CD14-positive monocyte (primary cell): ENCODE measurements at regions not wholly inside any gene's neighbourhood (a gene's known extent, or its start where the extent isn't known, plus 50 kb on each side); places are given as distances from the start of the nearest gene placed in this dataset.

Source experiments
- DNase-seq, 3 donors: peaks; one replicate each; pipeline ENCODE4 v3.0.0-alpha.2; 2011 to 2022
- H2AFZ ChIP-seq: 2 replicates; pipeline ENCODE4 v1.6.0; 2012; ENCODE audit warnings: mild to moderate bottlenecking, low read depth, low read length, inconsistent platforms; ENCODE audit not compliant: insufficient read depth, poor library complexity, severe bottlenecking
- H3K27ac ChIP-seq, 2 donors: 1 replicate in 1 of 2; 2 replicates in 1 of 2; pipeline ENCODE4 v1.5.1; 2012 to 2013; ENCODE audit warnings: low read length in 2 of 2, control low read depth in 1 of 2, inconsistent platforms in 1 of 2, low read depth in 1 of 2, mild to moderate bottlenecking in 1 of 2
- H3K27me3 ChIP-seq, 2 donors: one replicate each; pipeline versions ENCODE4 v1.6.0 to v1.6.1; 2011 to 2013; ENCODE audit warnings: low read length in 2 of 2; ENCODE audit not compliant: control insufficient read depth in 2 of 2, insufficient read depth in 2 of 2
- H3K36me3 ChIP-seq, 2 donors: replicated peaks in 1 of 2; 1 replicate in 1 of 2; 2 replicates in 1 of 2; pipeline versions ENCODE4 v1.5.1 to v1.6.1; 2012 to 2013; ENCODE audit warnings: low read length in 2 of 2, control low read depth in 1 of 2, inconsistent platforms in 1 of 2, mild to moderate bottlenecking in 1 of 2; ENCODE audit not compliant: insufficient read depth in 2 of 2, control insufficient read depth in 1 of 2
- H3K4me1 ChIP-seq, 2 donors: 1 replicate in 1 of 2; 2 replicates in 1 of 2; pipeline versions ENCODE4 v1.5.1 to v1.6.1; 2012 to 2013; ENCODE audit warnings: low read length in 2 of 2, control low read depth in 1 of 2, inconsistent platforms in 1 of 2, mild to moderate bottlenecking in 1 of 2, moderate library complexity in 1 of 2; ENCODE audit not compliant: insufficient read depth in 2 of 2, control insufficient read depth in 1 of 2
- H3K4me2 ChIP-seq: replicated peaks from 2 replicates; pipeline ENCODE3; 2012; ENCODE audit warnings: low read length, moderate library complexity, mild to moderate bottlenecking; ENCODE audit not compliant: poor library complexity, severe bottlenecking; ENCODE audit errors: extremely low read depth
- H3K4me3 ChIP-seq, 3 experiments: fragments of 200-600 bp in 1 of 3; sonication (generic) in 1 of 3; replicated peaks in 1 of 3; 1 replicate in 2 of 3; 2 replicates in 1 of 3; pipeline ENCODE4 v1.5.1; 2011 to 2013; ENCODE audit warnings: low read length in 3 of 3, mild to moderate bottlenecking in 3 of 3, control low read depth in 2 of 3, low read depth in 2 of 3, inconsistent platforms in 1 of 3, moderate library complexity in 1 of 3
- H3K79me2 ChIP-seq: 2 replicates; pipeline ENCODE4 v1.6.0; 2012; ENCODE audit warnings: mild to moderate bottlenecking, control low read depth, inconsistent platforms, low read length, moderate library complexity; ENCODE audit not compliant: insufficient read depth
- H3K9ac ChIP-seq: 2 replicates; pipeline ENCODE4 v1.6.0; 2017; ENCODE audit warnings: low read length, mild to moderate bottlenecking; ENCODE audit not compliant: insufficient read depth, poor library complexity, severe bottlenecking
- H3K9me3 ChIP-seq, 2 donors: replicated peaks in 1 of 2; 1 replicate in 1 of 2; 2 replicates in 1 of 2; pipeline versions ENCODE4 v1.5.1 to v1.6.1; 2012 to 2013; ENCODE audit warnings: low read length in 2 of 2, control low read depth in 1 of 2; ENCODE audit not compliant: control insufficient read depth in 1 of 2, insufficient read depth in 1 of 2
- H4K20me1 ChIP-seq: 2 replicates; pipeline ENCODE4 v1.6.0; 2012; ENCODE audit warnings: mild to moderate bottlenecking, low read length, control low read depth, moderate library complexity; ENCODE audit not compliant: insufficient read depth
- H3K27ac Mint-ChIP-seq, 7 donors: one replicate each; pipeline ENCODE4 v1.8.0; 2020; ENCODE audit warnings: mild to moderate bottlenecking in 7 of 7, mixed read lengths in 7 of 7, moderate library complexity in 6 of 7, inconsistent platforms in 2 of 7
- H3K27me3 Mint-ChIP-seq, 3 donors: one replicate each; pipeline ENCODE4 v1.8.0; 2021 to 2022; ENCODE audit warnings: low read depth in 3 of 3, mild to moderate bottlenecking in 3 of 3, mixed read lengths in 3 of 3, moderate library complexity in 3 of 3, inconsistent platforms in 1 of 3
- H3K36me3 Mint-ChIP-seq, 2 donors: one replicate each; pipeline ENCODE4 v1.8.0; 2020; ENCODE audit warnings: mixed read lengths in 2 of 2, inconsistent platforms in 1 of 2, mild to moderate bottlenecking in 1 of 2
- H3K4me1 Mint-ChIP-seq: one replicate; pipeline ENCODE4 v1.8.0; 2020; ENCODE audit warnings: mild to moderate bottlenecking, mixed read lengths
- H3K4me3 Mint-ChIP-seq, 2 donors: one replicate each; pipeline ENCODE4 v1.8.0; 2020; ENCODE audit warnings: mild to moderate bottlenecking in 2 of 2, mixed read lengths in 2 of 2, moderate library complexity in 1 of 2
- H3K9me3 Mint-ChIP-seq, 7 donors: one replicate each; pipeline ENCODE4 v1.8.0; 2020 to 2022; ENCODE audit warnings: mixed read lengths in 7 of 7, mild to moderate bottlenecking in 6 of 7, moderate library complexity in 6 of 7, inconsistent platforms in 2 of 7
- CTCF ChIP-seq: fragments of 200-600 bp; IDR thresholded peaks from one replicate; pipeline ENCODE4 v1.8.0; 2022; ENCODE audit warnings: antibody characterized with exemption, mild to moderate bottlenecking
- WGBS: methylation state at CpG from one replicate; pipeline ENCODE4 v1.1.5; 2013; ENCODE audit warnings: missing lambda C conversion rate; ENCODE audit not compliant: insufficient coverage; 5-methylcytosine and 5-hydroxymethylcytosine counted together
- intact Hi-C, 2 donors: fragments of 100-400 bp; cut with micrococcal nuclease; formaldehyde crosslinking; loops; one replicate each; pipeline versions ENCODE4 v1.15.0 to v1.15.1; 2023

- Histone ChIP-seq H2AFZ (no peak overlapping the region), H3K9me3 (peaks cover 0 to 5% of the 10 kb centered on the region in 2 donors), H3K27ac (no peak overlapping the region), H4K20me1 (no peaks in the 10 kb centered on the region), H3K27me3 (no peaks in the 10 kb centered on the region), H3K4me1 (no peaks in the 10 kb centered on the region), H3K79me2 (no peaks in the 10 kb centered on the region), H3K36me3 (no peaks in the 10 kb centered on the region), H3K4me2 (no peak overlapping the region), H3K4me3 (no peak overlapping the region), H3K9ac (no peak overlapping the region)
- no peak for DNase-seq
- WGBS = no CpG with 5 or more reads among the region's 3 CpGs
- TF ChIP-seq CTCF = no peak
- H3K4me1 Mint-ChIP-seq = no peaks in the 10 kb centered on the region
- H3K27me3 Mint-ChIP-seq = peaks cover 0 to 3% (median 0%) of the 10 kb centered on the region in 3 donors
- peaks cover 0 to 4% (median 2%) of the 10 kb centered on the region in 7 donors for H3K9me3 Mint-ChIP-seq
- no peak overlapping the region for H3K27ac Mint-ChIP-seq
- H3K4me3 Mint-ChIP-seq = no peak overlapping the region
- no peaks in the 10 kb centered on the region for H3K36me3 Mint-ChIP-seq
- intact Hi-C loops = no loop called here
Measured at GRCh38 chr5:125137535-125137934, 391.1 kb upstream of the ZNF608 start.

- Histone ChIP-seq H3K9ac (no peak overlapping the region), H3K36me3 (no peaks in the 10 kb centered on the region), H3K4me2 (no peak overlapping the region), H3K4me3 (no peak overlapping the region), H3K27ac (no peak overlapping the region), H3K9me3 (peaks cover 0 to 5% of the 10 kb centered on the region in 2 donors), H4K20me1 (no peaks in the 10 kb centered on the region), H3K27me3 (no peaks in the 10 kb centered on the region), H2AFZ (no peak overlapping the region), H3K4me1 (no peaks in the 10 kb centered on the region), H3K79me2 (no peaks in the 10 kb centered on the region)
- H3K27me3 Mint-ChIP-seq = peaks cover 0 to 3% (median 0%) of the 10 kb centered on the region in 3 donors
- no peak for TF ChIP-seq CTCF
- no peak overlapping the region for H3K27ac Mint-ChIP-seq
- intact Hi-C loops = no loop called here
- WGBS = no CpG with 5 or more reads among the region's 1 CpG
- no peak overlapping the region for H3K4me3 Mint-ChIP-seq
- H3K9me3 Mint-ChIP-seq = peaks cover 0 to 4% (median 2%) of the 10 kb centered on the region in 7 donors
- DNase-seq = no peak
- no peaks in the 10 kb centered on the region for H3K36me3 Mint-ChIP-seq
- H3K4me1 Mint-ChIP-seq = no peaks in the 10 kb centered on the region
Measured at GRCh38 chr5:125138266-125138665, 391.8 kb upstream of the ZNF608 start.
